Fibroblast of the aortic adventitia (primary cell): ENCODE measurements at regions not wholly inside any gene's neighbourhood (a gene's known extent, or its start where the extent isn't known, plus 50 kb on each side); places are given as distances from the start of the nearest gene placed in this dataset.

Experiments used
- DNase-seq: peaks from one replicate; pipeline ENCODE4 v3.0.0-alpha.2; 2010; ENCODE audit warnings: low read depth
- H3K4me3 ChIP-seq: 2 replicates; pipeline ENCODE4 v1.5.1; 2011; ENCODE audit warnings: low read depth, mild to moderate bottlenecking, control low read depth, low read length, moderate library complexity
- TF ChIP-seq, protein P1 (sequence below): IDR thresholded peaks from 2 replicates; pipeline ENCODE4 v1.5.1; 2011; ENCODE audit warnings: mild to moderate bottlenecking, low read length, control low read depth, inconsistent platforms; ENCODE audit not compliant: insufficient read depth

DNA sequence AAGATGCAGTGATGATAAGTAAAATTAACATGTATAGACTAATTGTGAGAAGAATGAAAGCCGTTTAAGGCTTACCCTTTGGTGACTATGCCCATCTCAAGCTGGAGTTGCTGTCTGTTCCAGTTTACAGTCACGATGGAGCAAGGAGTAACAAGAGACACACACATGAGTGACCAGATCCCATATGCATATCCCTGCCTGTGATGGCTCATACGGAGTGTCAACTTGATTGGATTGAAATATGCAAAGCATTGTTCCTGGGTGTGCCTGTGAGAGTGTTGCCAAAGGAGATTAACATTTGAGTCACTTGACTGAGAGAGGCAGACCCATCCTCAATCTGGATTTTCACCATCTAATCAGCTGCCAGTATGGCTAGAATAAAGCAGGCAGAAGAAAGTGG, 786.8 kb downstream of the FAM181B start:
- no peak overlapping the region for H3K4me3 ChIP-seq
- no peak for DNase-seq
- TF ChIP-seq, protein P1, sequence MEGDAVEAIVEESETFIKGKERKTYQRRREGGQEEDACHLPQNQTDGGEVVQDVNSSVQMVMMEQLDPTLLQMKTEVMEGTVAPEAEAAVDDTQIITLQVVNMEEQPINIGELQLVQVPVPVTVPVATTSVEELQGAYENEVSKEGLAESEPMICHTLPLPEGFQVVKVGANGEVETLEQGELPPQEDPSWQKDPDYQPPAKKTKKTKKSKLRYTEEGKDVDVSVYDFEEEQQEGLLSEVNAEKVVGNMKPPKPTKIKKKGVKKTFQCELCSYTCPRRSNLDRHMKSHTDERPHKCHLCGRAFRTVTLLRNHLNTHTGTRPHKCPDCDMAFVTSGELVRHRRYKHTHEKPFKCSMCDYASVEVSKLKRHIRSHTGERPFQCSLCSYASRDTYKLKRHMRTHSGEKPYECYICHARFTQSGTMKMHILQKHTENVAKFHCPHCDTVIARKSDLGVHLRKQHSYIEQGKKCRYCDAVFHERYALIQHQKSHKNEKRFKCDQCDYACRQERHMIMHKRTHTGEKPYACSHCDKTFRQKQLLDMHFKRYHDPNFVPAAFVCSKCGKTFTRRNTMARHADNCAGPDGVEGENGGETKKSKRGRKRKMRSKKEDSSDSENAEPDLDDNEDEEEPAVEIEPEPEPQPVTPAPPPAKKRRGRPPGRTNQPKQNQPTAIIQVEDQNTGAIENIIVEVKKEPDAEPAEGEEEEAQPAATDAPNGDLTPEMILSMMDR, result no peak

DNA sequence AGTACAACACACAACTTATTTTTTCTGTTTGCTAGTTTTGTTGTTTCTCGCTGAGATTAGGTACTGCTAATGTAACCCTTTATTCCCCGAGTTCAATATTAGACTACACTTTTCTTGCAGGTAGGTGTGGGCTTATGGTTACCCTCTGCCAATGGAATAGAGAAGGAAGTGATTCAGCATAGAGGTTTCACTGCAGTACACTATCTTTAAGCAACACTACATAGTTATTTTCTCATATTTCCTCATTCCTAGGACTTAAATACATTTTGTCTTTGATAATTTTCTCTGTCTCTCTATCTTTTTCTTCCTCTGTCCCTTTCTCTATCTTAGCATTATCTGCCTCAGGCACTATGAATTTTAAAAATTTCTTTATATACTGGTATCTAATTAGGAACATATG, 791.0 kb downstream of the FAM181B start:
- no peak overlapping the region for H3K4me3 ChIP-seq
- no peak for DNase-seq

DNA sequence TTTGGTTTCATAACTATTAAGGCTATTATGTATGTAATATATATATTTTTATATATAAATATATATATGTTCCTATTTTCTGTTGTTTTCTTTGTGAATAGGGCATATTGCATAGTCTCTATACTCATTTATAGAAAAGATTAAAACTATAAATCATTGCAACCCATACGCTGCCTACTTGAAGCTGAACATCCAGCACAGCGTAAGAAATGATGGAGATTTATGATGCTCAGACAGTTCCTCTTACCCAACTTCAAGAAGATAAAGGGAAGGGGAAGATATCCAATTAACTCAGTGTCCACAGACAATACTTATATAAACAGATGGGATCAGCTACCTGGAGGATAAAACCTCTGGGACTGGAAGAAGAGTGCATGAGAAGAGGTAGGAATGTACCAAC, 791.7 kb downstream of the FAM181B start:
- H3K4me3 ChIP-seq, result no peak overlapping the region
- no peak for DNase-seq
- TF ChIP-seq, protein P1, result no peak

More for the DNA sequence above, 791.0 kb downstream of the FAM181B start:
- TF ChIP-seq, protein P1, result no peak

DNA sequence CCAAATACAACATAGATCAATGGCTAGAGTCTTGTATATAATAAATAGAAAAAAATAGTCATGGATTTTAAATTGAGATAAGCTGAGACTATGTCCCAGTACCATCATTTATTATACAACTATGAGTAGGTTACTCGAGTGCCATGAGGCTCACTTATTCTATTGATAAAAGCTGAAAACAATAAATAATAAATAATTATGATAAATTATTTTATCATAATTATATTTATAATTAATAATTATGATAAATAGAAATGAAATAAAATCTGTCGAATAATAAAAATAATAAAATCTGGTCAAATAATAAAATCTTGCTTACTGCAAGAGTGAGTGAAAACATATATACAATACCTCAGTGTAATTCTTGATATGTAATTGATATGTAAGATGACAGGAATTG, 801.4 kb downstream of the FAM181B start:
- no peak overlapping the region for H3K4me3 ChIP-seq
- no peak for DNase-seq
- TF ChIP-seq, protein P1, result no peak

DNA sequence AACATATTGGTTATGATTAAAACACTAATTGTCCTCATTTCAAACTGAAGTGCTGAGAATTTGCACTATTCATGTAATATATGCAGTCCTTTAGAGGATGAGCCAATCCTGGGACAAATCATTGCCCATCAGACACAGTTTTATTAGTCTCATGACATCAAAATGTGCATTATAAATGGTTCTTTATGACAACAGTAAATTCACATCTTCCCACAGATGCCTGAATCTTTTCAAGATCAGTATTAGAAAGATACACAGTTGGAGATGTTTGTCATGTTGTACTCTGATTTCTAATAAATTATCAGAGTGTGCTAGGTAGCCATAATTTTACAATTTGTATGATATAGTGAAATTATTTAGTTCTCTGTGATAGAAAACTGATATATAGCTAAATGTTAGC, 813.5 kb downstream of the FAM181B start:
- DNase-seq, result no peak
- TF ChIP-seq, protein P1, result no peak
- H3K4me3 ChIP-seq, result no peak overlapping the region

DNA sequence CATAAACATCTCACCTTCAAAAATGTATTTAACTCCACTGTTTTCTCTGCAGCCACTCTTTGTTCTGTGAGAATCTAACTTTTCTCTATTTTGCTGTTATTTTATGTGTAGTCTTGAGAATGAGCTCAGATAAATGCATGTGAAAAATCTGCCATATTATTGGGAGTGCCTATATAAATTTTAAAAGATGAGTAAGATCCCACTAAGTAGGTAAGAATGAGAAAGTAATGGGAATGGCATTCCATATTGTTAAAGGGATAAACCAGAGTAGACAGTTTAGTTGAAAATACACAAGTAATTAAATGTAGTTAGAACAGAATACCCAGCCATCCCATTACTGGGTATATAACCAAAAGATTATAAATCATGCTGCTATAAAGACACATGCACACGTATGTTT, 817.2 kb downstream of the FAM181B start:
- TF ChIP-seq, protein P1, result no peak
- no peak overlapping the region for H3K4me3 ChIP-seq
- no peak for DNase-seq

DNA sequence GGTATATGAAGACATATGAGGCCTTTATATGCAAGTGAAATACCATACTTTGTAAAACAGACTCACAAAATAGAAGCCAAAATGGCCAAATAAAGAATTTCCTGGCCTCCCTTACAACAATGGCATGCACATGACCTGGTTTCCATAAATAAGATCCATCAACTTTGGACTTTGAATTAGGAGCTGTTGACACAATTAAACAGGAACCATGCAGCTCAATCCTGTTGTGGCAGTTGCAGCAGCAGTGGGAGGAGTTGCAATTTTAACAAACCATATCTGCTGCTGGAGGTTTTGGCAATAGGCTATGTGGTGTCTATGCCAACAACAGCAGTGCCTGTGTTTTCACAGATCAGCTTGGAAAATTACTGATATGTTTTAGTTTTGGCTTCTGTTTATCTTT, 818.6 kb downstream of the FAM181B start:
- DNase-seq, result peak; percentile 22
- H3K4me3 ChIP-seq, result no peak overlapping the region
- TF ChIP-seq, protein P1, result no peak
